Left renal pelvis (tissue), 4 donors: ENCODE measurements at regions not wholly inside any gene's neighbourhood (a gene's known extent, or its start where the extent isn't known, plus 50 kb on each side); places are given as distances from the start of the nearest gene placed in this dataset.
"Not testable (repeated sequence)": the region's sequence is repeated elsewhere in the genome, so short reads cannot be mapped to it uniquely, and the experiment has no call there.

Source experiments
- DNase-seq, 4 donors: peaks; one replicate each; pipeline ENCODE4 v3.0.0-alpha.2; 2013; ENCODE audit warnings: low read depth in 4 of 4, low spot score in 3 of 4

DNA sequence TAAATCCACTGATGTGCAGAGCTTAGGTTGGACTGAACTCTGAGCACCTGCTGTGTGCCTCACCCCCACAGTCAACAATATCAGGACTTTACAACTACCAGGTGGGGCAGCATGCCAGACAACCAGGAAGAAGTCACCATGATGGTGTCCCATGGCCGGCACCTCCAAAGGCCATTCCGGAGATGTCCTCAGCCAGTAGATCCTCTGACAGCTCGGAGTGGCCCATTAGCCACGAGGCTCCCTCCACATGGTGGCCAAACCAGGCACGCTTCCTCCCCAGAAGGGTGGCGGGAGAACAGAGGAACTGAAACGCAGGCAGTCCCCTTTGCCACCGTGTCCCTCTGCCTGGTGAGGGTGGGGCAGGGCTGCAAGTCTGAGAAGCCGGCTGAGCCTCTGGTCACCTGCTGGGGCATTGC, 390.0 kb downstream of the TNS3 start:
- no peak for DNase-seq

DNA sequence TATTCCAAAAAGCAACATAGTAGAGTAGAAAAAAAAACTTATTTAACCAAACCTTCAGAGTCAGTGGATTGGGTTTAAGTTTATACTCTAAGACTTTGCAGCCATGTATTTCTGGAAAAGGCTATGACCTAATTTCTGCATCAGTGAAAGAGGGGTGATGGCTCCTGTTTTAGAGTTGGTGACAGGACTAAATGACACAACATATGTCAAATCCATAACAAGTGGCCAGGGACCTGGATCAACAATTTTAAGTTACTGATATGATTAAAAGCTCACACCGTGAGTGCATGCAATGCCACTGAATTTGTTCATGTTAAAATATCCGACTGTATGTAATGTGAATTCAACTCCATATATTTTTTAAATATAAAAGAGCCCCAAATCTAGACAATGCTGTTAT, 390.6 kb downstream of the TNS3 start:
- no peak for DNase-seq

DNA sequence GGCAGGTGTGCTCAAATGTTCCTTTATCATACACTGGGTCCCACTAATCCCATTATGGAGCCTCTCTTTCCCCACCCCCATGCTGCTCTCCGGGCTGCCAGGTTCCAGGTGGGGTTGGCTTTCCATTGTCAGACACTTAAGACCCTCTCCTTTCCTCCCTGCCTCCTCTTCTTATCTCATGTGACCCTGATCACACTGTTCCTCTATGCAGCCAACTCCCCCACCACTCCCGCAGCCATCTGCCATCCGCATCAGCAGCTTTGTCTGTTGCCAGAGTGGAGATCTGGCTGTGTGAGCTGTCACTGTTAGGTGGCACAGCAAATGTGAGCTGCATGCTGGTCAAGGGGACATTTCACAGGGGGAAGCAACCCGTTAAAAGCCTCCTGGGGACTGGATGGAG, 391.4 kb downstream of the TNS3 start:
- no peak for DNase-seq

DNA sequence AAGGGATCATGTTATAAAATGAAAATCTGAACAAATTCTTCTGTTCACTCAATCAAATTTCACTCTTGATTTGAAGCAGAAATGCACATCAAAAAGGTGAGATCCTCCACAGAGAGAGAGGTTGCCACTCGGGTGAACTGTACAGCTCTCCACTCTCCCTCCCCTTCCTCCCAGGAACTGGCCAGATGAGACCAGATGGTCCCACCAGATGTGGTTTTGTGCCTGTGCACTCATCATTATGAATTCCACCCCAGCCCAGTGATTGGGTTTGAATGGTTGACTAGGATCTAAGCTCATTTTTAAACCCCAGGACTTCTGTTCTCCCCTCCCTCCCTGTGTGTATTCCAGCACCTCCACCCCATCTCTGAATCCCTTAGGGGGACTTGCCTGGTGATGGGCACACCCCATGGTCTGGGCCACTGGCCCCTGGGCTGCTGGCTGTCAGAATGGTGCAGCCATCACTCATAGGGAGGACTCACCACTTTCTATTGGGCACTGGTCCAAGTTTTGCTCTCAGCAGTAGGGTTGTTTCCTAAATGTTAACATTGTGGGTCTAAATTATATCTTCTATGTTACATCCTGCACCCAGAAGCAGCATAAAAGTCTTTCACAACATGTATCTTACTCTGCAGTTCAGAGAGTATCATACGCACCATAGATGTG, 393.1 kb downstream of the TNS3 start:
- no peak for DNase-seq

DNA sequence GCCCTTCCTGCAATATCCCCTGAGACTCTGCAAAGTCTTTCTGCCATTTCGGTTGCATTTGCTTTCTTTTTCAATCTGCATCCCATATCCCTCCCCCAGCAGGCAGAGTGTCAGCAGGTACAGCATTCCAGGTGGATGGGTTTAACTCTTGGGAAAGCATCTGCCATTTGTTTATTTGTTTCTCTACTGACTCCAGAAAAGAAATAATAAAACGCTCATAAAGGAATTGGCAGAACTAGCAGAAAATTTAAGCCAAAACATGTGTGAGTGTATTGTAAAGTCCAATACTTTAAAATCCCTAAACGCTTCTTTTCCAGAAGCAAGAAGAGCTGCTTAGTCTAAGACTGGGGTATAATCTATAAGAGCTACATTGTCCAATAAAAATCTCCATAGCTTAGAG, 393.8 kb downstream of the TNS3 start:
- DNase-seq: no peak

DNA sequence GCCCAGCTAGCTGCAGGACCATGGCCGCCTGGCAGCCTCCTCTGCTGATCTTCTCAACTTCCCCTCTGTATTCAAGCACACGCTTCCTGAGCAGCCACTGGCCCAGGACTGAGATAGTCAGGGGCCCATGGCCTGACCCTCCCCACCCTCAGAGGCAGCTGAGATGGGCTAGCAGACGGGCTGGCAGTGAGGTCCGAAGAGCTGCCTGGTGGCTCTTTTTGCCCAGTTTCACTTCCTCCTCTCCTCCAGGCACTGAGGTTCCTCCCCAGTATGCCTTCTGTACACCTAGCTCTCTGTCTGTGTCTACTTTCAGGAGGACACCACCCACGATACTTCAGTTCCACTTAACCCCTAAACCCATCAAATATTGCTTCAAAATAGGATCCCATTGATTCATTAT, 395.6 kb downstream of the TNS3 start:
- DNase-seq: no peak

DNA sequence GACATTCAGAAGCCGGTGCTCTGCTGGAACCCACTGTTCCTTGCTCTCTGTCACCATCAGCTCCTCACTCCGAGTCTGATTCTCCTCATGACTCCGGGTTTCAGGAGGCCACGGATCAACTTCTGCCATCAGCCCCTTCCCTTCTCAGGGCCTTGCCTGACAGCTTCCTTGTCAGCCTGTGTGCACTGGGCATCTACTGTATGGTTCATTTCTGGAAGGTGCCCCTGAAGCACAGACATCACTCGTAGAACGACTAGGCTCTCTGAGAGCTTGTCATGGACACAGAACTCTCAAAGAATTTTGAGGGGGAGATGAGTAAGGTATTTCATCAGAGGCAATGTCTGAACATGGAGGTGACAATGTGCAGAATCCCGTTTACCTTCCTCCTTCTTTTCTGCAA, 396.1 kb downstream of the TNS3 start:
- no peak for DNase-seq

DNA sequence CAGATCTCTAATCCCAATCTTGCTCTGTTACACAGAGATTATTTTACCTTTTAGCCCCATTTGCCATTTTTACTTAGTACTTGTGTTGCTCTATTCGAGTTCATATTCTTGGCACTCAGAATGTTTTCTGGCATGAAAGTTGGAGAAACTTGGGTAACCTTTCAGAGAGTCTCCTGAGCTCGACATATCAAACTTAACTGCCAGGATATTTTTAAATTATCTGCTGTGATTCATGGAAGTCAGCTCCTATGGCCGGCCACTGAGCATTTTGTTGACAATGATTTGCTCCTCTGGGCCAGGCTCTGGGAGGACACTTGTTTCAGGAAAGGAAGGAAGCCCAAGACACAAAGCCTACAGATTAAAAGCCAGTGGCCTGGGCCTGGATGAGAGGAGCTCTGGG, 396.7 kb downstream of the TNS3 start:
- no peak for DNase-seq

DNA sequence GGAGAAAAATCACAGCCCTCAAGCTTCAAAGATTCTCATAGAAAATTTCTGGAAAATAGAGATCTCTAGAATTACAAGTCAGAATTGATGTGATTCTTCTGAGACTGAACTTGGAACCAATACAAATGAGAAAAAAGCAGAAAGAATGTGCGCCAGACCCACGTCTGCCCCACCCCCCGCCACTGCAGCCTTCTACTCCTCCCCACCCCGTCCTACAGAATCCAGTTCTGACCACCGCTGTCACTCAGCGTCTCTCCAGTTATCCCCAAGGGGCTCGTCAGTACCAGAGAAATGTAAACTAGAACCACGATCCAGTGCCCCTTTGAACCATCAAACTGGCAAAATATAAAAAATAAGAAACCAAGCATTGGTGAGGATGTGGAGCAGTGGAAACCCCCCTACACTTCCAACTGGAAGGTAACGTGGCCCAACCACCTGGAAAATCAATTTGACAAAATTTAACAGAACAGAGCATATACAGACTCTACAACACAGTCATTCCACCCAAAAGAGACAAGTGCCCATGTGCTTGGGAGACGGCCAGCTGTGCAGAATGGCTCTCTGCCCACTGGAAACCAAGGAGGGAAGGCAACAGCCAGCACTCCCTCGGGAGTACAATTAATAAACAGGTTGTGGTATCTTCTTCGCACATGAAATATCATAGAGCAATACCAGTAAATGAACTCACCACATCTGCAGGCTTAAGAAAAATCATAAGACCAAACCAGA, 397.9 kb downstream of the TNS3 start:
- DNase-seq: no peak

DNA sequence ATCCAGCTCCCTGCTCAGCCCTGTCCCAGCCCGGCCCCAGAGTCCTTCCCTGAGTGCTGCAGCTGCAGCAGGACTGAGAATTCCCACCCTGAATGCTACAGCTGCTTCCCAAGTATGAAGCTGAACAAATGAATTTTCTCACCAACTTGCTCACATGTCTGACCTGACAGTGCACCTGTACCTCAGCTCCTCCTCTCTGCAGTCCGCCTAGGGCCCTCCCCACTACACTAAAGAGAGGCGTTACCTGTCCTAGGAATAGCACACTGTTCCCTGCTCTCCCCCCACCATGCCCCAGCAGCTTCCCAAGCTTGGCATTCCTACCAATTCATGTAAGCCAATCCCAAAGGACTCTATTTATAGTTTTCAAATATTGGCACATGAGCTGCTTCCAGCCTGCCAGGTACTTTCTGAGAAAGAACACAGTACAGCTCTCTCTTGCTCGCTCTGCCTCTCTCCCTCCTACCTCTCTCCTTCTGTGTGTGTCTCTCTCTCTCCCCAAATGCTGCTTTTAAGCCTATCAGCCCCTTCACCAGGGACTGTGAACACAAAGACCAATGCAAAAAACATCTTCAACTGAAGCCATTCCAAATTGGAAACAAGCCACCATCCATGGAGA, 400.1 kb downstream of the TNS3 start:
- no peak for DNase-seq

DNA sequence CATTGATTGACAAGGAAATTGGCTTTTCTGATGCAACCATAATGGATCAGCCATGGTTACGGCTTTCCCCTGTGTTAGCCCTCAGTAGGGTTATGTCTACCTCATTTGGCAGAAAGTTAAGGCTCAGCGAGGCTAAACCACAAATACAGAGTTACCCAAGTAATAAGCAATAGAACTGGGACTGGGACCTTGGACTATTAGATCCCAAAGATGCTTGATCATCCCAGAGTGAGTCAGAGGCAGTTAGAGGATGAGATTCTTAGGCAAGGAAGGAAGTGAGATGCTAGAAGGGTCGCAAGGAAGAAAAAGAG, 401.4 kb downstream of the TNS3 start:
- DNase-seq: no peak

DNA sequence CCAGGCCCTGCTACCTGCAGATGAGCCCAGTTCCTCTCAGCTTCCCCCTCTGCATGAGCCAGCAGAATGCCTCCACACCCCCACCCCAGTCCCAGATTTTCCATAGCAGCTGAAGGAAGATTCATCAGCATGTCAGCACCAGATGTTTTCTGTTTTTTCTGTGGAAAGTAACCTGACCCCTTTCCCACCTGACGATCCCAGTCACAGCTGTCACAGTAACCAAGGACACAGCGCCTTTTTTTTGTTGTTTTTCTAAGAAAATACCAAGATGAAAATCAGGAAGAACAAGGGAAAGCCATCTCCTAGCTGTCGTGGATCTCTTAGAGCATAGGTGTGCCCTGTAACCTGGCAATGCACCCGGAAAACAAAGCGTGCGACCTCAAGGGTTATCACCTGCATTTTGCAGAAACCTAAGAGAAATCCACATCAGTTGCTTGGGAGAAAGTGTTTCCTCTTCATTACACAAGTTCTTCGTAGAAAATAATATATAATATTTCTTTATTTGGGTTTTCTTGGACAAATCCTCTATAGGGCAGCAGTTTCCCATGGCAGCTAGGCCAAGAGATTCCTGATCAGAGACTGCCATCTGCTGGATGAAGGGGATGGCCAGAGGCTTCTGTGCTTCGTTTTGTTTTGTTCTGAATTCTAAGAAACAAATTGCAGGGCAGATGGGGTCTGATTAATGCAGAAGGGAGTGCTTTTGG, 401.9 kb downstream of the TNS3 start:
- peak; percentile 43 to 57 (median 50) for DNase-seq

DNA sequence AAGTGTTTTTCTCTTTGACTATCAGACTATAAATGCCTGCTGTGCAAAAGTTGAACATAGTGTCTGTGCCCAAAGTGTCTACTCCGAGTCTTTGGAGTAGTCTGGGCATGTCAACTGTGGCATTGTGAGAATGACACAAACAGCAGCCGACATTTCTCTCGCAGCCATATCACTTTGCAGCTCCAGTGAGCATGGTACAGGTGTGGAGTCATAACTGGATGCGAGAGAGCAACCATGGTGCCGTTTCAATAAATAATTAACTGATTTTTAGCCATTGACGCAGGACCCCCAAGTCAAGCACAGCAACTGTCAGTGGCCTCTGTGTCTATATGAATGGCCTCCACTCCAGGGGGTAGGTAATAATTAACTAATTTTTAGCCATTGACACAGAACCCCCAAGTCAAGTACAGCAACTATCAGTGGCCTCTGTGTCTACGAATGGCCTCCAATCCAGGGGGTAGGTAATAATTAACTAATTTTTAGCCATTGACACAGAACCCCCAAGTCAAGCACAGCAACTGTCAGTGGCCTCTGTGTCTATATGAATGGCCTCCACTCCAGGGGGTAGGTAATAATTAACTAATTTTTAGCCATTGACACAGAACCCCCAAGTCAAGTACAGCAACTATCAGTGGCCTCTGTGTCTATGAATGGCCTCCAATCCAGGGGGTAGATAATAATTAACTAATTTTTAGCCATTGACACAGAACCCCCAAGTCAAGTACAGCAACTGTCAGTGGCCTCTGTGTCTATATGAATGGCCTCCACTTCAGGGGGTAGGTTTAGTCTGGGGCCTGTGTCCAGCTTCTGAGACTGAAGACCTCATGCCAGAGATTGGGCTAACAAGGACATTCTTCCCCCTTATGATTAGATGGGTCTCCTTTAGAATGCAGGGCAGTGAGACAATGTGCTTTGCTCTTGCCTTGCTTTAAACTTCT, 409.0 kb downstream of the TNS3 start:
- not testable (repeated sequence) for DNase-seq

DNA sequence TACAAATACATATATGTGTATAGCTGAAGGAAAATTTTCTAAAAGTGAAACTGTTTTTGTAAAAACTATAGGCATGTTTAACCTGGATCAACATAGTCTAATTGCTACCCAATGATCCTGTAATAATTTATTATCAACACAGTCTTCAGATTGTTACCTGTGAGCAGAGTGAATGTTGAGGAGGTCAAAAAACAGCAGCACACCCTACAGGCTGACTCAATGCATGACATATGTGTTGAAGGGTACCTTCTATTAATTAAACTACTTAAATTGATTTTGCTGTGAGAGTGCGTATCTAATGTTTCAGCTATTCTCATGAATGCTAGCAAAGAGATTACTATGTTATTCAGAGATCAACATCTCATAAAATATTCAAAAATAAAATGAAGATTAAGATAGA, 411.4 kb downstream of the TNS3 start:
- DNase-seq: no peak

DNA sequence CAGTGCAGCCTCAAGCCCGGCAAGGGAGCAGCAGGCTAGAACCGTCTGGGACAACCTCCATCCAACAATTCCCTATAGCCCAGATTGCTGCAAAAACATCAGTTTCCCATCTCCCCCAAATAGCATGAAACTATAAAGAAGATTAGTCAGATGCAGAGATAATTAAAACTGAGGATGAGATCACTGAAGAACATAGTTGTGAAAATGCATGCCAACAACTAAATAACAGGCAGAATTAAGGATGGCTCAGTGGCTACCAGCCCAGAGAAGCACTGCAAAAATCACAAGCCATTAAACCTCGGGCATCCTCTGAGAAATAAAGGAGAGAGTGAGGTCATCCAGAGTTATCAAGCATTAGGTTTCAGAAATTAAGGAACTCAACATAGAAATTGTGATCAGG, 427.1 kb downstream of the TNS3 start:
- DNase-seq: no peak

DNA sequence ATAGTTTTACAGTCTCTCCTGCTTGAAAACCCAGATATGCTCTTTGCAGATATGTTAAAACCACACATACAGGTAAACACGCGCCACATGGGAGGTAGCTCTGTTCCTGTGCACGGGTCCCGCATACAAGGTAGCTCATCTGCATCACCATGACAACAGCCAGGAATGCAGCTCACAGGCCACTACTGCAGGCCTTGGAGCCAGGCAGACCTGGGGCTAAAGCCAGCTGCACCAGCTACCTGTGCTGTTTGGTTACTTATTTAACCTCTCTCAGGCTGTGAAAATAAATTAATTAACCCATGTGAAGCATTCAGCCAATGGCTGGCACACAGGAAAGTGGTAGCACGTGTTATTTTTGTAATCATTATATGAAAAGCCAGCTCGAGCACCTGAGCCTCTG, 428.3 kb downstream of the TNS3 start:
- peak in 3 of 4 donors; percentile 49 to 56 (median 52) for DNase-seq

DNA sequence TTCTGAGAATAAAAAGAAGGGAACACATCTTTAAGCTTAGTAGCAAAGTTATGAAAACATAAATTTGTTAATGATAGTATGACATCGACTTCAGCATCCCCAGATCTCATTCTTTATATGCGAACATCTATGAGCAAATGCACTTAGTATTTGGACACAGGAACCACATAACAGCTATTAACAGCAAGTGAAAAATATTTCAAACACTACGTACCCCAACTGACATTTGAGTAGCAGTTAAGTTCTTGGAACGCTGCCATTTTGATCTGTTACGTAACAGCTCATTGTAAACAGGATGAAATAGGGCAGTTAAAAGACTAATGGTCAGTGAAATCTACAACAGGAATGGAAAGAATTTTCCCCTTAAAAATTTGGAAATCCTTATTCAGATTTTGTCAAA, 428.9 kb downstream of the TNS3 start:
- DNase-seq: peak; percentile 58 to 71 (median 61)

DNA sequence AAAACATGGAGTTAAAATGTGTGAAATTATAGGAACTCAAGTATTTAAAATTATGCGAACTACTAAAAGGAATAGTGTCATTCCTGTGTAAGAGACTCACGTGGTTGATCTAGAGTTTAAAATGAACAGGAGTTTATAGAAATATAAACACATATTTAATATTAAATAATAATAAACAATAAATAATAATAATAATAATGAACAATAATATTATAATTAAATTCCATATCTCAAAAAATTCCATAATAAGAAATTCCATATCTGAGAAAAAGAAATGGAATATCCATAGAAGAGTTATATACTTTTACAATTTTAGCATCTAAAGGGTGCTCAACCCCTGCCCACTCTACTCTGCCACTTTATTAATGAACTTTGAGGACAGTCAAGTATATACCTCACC, 429.6 kb downstream of the TNS3 start:
- no peak for DNase-seq

DNA sequence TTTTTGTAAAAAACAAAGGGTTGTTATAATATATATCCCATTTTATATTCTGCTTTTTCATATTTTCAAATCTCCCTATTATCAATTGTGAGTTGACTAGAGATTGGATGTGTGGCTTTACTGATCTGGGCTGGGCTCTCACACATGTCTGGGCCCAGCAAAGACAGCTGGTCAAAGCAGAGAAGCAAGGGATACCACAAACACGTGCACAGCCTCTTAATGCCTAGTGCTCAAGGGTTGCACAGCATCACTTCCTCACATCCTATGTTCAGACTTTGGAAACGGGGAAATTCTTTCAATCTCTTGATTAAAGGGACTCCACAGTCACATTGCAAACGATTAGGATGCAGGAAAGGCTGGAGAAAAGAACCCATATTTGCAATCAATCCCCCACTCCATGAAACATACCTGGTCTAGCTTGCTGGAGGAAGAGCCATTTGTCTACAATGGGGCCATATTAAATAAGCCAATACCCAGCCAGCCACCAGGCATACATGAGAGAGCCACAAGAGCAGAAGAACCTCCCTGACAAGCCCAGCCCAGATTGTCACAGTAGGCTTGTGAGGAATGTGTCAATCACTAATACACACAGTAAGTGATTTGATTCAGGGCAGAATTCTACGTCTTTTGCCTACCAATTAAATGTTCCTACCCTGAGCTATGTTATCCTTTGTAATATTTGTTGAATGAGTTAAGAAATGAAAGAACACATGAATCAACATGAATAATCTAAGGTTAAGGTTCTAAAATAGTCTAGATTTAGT, 431.2 kb downstream of the TNS3 start:
- DNase-seq: no peak

DNA sequence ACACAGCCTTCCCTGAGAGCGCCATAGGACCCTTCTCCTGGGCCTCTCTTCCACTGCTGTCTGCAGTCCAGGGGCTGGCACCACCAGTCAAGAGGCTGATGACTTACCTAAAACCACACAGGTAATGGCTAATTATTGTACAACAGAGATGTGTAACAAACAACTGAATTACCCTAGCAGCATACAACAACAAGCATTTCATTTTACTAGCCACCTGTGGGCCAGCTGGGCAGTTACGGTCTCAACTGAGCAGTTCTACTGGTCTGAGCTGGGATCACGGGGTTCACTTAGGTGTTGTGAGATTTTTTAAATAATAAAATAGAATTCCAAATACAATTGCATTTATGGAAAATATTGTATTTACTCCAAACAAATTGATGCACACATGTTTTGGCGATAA, 431.9 kb downstream of the TNS3 start:
- no peak for DNase-seq
